NB4 (cell line): ENCODE measurements at regions not wholly inside any gene's neighbourhood (a gene's known extent, or its start where the extent isn't known, plus 50 kb on each side); places are given as distances from the start of the nearest gene placed in this dataset.

ENCODE experiments used
- CTCF ChIP-seq: IDR thresholded peaks from one replicate; pipeline ENCODE4 v1.5.1; 2012; ENCODE audit warnings: low read depth, low read length
- MAX ChIP-seq: IDR thresholded peaks from 2 replicates; pipeline ENCODE4 v1.6.1; 2011; ENCODE audit warnings: low read depth, low read length

DNA sequence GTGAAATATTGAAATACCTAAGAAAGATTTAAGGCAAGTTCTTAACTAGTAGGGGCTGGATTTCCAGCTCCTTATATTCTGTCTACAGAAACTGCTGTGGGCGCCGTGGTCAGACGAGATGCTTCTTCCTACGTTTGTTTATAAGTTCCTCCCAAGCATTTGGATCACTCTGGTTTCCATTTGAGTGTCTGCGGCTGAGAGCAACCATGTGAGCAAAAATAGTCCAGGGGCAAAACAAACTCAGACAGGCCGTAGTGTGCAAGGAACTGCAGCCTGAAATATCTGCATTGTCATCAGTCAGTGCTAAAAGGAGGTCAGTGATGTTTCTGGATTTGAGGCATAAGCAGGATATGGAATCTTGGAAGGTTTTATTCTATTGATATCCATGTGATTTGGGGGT is 485.9 kb upstream of the JAG1 start:
- TF ChIP-seq CTCF (no peak), MAX (no peak)
